HG02973 (cell line): ENCODE measurements at regions not wholly inside any gene's neighbourhood (a gene's known extent, or its start where the extent isn't known, plus 50 kb on each side); places are given as distances from the start of the nearest gene placed in this dataset.
"Not testable (repeated sequence)": the region's sequence is repeated elsewhere in the genome, so short reads cannot be mapped to it uniquely, and the experiment has no call there.

ENCODE experiments used
- ATAC-seq: cut with Tn5 transposase; IDR thresholded peaks from one replicate; pipeline ENCODE4 v1.9.1; 2021; ENCODE audit warnings: moderate library complexity; ENCODE audit not compliant: unreplicated experiment

GRCh38 chr13:110010404-110011138 lies 224.2 kb upstream of the IRS2 start:
- ATAC-seq = no peak

- no peak for ATAC-seq
These were observed 222.4 kb upstream of the IRS2 start for GRCh38 chr13:110008816-110009215.

- no peak for ATAC-seq
These were observed 219.9 kb upstream of the IRS2 start for GRCh38 chr13:110006304-110006703.

DNA sequence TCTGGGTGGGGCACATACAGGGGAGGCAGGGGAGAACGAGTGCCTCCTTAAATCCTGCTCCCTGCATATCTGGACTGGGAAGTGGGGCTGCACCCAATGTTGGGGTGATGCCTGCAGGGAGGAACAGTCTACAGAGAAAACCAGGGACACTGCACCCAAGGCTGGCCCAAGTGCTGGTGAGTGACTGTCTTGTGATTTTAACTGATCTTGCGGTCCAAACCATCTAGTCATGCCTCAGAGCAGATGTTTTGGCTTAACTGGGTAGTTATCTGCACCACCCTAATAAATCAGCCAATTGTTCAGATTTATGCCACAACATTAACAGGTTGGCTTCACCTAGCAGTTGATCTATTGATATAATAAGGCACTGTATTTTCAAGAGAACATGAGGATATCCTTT lies 219.2 kb upstream of the IRS2 start:
- ATAC-seq = no peak

DNA sequence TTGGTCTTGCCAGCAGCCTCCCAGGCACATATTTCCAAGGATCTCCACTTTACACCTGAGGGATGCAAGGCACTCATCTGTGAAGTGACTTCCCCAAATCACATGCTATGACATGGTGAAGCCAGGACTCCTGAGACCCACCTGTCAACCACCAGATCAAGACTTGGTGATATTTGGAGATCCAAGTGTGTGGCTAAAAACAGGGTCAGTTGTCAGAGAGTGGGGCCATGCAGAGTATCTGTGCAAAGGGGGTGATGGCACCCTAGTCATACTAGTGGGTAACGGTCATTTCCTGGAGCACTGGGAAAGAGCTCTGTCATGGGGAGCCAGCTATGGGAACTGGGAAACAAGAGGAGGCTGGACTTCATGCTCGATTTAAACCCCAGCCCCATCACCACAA lies 218.4 kb upstream of the IRS2 start:
- no peak for ATAC-seq

DNA sequence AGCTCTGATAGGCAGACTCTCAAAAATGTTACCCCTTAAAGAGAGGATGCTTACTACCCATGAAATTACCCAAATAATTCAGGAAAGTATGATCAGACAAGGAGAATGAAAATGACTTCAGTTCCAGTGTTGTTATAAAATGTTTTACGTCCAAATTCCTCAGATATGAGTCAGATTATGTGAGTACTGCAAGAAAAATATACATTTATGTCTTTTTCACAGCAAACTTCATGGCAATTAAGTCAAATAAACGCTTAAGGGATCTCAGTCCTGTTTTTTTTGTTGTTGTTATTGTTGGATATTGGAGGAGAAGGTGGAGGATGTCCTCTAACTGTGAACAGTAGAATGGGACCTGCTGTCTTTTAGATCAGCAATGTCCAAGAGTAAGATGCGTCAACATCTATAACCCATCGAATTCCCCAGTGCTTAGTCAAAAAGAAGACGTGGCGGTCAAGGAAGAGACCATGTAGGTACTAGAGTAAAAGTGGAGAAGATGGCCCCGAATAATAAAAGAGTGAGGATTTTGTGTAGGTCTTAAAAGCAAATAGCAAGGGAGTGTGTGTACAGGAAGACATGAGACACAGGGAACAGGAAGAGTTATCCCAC lies 215.4 kb upstream of the IRS2 start:
- no peak for ATAC-seq

GRCh38 chr13:110000534-110001345 lies 214.4 kb upstream of the IRS2 start:
- ATAC-seq = no peak

- ATAC-seq = no peak
These were observed 213.5 kb upstream of the IRS2 start for GRCh38 chr13:109999659-110000533.

DNA sequence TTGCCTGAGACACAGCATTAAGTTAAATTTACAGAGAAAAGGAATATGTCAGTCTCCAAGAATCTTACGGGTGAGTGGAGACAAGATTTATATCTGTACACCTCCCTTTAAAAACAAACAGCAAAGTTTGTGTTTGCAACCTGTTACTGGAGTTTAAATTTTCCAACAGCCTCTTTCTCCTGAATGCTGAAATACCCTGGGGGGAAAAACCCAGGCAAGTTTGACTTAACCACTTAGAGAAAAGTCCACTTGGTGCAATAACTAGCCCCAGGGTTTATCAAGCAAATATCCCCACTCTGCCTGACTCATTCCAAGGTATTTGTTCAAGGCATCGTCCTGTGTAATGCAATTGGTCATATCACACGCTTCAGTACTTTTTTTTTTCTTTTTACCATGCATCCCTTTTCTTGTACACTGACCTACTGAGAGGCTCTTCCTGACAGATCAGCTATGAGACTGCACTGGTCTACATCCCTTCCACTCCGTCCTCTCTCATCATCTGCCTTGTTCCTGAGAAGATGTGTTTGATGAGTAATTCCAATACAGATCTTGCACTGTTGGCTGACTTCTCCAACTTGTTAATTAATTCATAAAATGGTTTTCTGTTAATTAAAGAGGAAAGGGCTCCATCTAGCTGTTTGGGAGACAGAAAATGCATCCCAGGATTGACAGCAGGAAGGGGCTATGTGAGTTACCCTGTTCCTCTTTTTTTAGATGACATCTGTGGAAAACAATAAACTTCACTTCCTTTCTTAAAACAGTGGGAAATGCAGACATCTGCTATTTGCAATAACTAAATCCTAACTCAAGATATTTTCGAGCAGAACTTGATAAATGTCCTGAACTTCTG lies 212.5 kb upstream of the IRS2 start:
- no peak for ATAC-seq

DNA sequence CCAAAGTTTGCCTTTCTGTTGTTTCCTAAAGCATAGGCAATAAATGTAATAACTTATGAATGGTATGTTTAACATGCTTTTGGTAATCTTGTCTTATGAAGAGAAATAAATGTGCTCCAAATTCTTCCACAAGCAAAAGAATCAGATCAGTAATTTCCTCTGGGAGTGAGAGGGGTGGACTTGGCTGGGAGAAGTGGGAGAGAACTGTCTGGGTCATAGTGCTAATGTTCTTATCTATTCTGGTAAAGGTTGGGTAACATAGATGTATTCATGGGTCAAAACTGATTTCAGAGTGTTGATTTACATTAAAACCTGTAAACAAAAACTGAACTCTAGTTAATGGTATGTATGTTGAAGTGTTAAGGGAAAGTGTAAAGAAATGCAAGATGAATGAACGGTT lies 211.7 kb upstream of the IRS2 start:
- no peak for ATAC-seq

GRCh38 chr13:109997056-109997595 lies 210.7 kb upstream of the IRS2 start:
- not testable (repeated sequence) for ATAC-seq

GRCh38 chr13:109996404-109996960 lies 210.1 kb upstream of the IRS2 start:
- ATAC-seq = no peak

GRCh38 chr13:109995578-109995977 lies 209.2 kb upstream of the IRS2 start:
- no peak for ATAC-seq

DNA sequence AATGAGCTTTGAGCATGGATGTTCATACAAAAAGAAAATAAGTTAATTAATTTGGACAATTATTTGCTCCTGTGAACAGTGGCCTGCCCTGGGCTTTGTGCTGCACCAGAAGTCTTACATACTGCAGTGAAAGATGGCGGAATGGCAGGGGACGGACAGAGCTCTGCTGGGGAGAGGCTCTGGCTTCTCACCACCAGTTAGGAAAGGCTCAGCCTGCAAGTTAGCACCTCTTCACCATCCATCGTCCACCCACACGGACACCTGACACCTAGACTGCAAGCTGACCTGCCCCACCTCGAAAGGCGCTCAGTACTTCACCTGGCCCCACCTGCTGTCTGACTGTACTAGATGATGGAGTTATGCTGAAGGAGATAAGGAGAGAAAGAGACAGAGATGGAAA lies 203.9 kb upstream of the IRS2 start:
- ATAC-seq = no peak

- no peak for ATAC-seq
These were observed 203.3 kb upstream of the IRS2 start for GRCh38 chr13:109989686-109990085.

- no peak for ATAC-seq
These were observed 202.8 kb upstream of the IRS2 start for GRCh38 chr13:109989155-109989554.

- no peak for ATAC-seq
These were observed 200.5 kb upstream of the IRS2 start for GRCh38 chr13:109986851-109987250.

GRCh38 chr13:109985871-109986450 lies 199.6 kb upstream of the IRS2 start:
- ATAC-seq = no peak

DNA sequence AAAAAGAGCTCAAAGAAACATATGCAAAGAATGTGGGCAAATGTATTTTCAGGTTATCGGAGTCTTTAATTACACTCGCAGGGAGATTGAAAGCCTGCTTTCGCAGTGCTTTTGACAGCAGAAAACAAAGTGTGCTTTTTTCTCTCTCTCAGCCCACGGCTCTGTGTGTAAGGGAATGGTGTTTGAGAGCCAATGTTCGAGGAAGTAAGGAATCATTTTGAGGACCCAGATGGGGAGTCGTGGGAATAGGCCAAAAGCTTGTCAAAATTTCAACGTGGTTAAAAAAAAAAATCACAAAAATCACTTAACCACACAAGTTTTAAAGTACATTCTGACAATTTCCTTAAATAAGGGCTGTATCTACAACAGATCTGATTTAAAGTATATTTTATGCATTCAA lies 197.1 kb upstream of the IRS2 start:
- no peak for ATAC-seq
